ENCODE measurements at regions not wholly inside any gene's neighbourhood (a gene's known extent, or its start where the extent isn't known, plus 50 kb on each side); places are given as distances from the start of the nearest gene placed in this dataset.

DNA sequence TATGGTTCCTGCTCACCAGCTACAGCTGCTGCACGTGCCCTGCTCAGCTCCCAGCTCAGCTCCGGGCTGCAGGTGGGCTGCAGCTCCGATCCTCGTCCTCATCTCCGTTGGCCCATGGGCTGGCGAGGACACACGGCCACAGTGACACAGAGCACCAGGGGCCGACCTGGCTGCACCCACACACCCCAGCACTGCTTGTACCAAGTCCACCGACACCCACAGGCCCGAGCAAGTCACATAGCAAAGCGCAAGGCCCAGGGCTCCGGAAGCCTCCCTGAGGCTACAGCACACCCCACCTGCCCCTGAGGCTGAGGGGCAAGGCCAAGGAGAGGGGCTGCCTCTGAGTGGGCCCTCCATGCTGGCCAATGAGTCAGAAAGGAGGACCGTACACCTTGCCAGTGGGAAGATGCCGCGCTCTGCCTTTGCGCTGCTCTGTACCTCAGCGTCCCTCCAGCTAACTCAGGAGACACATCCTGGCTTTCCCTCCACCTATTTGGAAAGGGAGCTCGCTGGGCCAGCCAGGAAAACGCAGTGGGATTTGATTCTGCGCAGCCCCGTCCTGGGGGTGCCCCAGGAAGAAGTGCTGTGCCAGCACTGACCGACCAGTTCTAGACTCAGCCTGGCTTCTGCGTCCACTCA lies 124.8 kb downstream of the SIK1 start:
- no peak for FAIRE-seq
- TF ChIP-seq, protein P1, sequence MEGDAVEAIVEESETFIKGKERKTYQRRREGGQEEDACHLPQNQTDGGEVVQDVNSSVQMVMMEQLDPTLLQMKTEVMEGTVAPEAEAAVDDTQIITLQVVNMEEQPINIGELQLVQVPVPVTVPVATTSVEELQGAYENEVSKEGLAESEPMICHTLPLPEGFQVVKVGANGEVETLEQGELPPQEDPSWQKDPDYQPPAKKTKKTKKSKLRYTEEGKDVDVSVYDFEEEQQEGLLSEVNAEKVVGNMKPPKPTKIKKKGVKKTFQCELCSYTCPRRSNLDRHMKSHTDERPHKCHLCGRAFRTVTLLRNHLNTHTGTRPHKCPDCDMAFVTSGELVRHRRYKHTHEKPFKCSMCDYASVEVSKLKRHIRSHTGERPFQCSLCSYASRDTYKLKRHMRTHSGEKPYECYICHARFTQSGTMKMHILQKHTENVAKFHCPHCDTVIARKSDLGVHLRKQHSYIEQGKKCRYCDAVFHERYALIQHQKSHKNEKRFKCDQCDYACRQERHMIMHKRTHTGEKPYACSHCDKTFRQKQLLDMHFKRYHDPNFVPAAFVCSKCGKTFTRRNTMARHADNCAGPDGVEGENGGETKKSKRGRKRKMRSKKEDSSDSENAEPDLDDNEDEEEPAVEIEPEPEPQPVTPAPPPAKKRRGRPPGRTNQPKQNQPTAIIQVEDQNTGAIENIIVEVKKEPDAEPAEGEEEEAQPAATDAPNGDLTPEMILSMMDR (IDR thresholded peaks at IDR 0.05; ENCODE audit: insufficient read depth, missing control alignments), result no peak
- no peak for DNase-seq (ENCODE audit: insufficient read length, low spot score)

DNA sequence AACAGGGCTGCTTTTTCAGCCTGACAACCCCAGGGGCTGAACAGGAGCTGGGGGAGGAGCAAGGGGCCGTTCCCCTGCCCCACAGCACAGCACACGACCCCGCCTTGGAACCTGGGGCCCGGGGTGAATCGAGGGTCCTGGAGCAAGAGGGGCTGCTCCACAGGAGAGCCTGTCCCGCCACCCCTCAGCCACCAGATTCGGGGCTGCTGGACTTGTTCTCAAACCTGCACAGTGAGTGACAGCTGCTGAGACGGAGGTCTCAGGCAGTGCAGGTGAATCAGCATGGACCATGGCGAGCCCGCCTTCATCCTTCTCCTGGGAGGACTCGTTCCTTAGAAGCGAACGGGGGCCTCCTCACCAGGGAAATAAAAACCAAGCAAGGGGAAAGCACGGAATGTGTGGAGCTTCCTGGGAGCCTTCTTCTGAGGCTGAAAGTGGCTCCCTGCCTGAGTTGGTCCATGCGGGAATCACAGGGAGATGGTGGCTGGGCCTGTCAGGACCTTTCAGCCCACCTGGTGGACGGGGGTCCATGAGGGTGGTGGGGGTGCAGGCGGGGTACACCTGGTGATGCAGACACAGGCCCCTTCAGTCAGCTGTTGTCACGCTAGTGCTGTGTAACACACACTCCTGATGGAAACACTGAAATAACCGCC lies 125.4 kb downstream of the SIK1 start:
- FAIRE-seq (no peak), DNase-seq (ENCODE audit: insufficient read length, low spot score) (no peak)
- TF ChIP-seq, protein P1 (IDR thresholded peaks at IDR 0.05; ENCODE audit: insufficient read depth, missing control alignments), result no peak

GRCh38 chr21:43300496-43301408 lies 126.2 kb downstream of the SIK1 start:
- TF ChIP-seq, protein P1 (IDR thresholded peaks at IDR 0.05; ENCODE audit: insufficient read depth, missing control alignments), result no peak
- DNase-seq (ENCODE audit: insufficient read length, low spot score), result no peak
- no peak for FAIRE-seq

DNA sequence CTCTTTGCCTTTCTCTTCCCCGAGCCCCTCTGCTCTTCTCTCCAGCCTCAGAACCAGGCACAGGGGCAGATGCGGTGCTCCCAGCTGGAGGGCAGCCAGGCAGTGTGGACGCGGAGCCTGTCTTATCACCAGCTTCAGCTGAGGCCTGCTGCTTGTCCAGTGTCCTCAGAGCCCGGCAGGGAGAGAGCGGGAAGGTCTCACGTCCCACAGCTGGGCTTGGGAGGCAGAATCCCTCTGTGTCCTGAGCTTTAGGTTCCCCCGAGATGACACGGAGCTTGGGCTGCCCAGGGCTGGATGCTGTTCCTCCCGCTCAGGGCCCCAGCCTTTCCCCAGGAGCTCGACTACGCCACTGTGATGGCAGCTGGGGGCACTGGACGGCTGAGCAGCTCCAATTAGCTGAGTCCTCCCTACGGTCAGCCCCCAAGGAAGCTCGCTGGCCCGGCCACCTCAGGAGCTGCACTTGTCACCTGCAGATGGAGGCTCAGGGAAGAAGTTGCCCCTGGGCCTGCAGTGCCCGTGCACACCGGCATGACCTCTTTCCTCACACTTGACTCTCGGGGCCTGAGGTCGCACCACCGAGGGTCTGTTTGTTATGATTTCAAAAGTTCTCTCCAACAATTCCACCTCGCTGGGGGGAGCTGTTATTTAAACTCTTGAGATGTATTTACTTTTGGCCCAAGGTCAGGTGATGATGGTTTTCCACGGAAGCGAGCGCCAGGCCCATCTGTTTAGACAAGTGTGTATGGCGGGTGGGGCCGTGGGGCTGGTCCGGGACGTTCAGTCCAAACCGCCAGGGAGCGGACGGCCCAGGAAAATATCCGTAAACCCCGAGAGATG lies 127.3 kb downstream of the SIK1 start:
- DNase-seq (ENCODE audit: insufficient read length, low spot score) (no peak), FAIRE-seq (no peak)
- TF ChIP-seq, protein P1 (IDR thresholded peaks at IDR 0.05; ENCODE audit: insufficient read depth, missing control alignments), result no peak

DNA sequence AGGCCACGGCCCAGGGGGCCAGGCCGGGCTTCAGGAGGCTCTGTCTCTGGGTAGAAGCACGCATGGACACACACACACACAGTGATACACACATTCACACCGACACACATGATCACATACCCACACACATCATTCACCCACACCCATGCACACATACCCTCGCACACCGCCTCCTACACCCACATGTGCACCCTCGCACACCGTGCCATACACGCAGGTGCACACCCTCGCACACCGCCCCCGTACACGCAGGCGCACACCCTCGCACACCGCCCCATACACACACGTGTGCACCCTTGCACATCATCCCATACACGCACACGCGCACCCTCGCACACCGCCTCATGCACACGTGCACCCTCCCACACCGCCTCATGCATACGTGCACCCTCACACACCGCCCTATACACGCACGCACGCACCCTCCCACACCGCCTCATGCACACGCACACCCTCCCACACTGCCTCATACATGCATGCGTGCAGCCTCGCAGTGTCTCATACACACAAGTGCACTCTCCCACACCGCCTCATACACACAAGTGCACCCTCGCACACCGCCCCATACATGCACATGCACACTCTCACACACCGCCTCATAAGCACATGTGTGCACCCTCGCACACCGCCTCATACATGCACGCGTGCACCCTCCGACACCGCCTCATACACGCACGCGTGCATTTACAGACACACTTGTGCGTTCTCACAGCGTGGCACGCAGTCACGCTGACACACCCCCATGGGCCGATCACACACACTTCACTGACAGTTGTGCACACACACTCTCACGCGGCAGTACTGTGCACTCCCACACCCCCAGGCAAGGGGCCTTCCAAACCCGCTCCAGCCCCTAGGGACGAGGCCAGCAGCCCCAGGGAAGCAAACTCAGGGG lies 128.1 kb downstream of the SIK1 start:
- TF ChIP-seq, protein P1 (IDR thresholded peaks at IDR 0.05; ENCODE audit: insufficient read depth, missing control alignments), result no peak
- no peak for FAIRE-seq
- no peak for DNase-seq (ENCODE audit: insufficient read length, low spot score)

DNA sequence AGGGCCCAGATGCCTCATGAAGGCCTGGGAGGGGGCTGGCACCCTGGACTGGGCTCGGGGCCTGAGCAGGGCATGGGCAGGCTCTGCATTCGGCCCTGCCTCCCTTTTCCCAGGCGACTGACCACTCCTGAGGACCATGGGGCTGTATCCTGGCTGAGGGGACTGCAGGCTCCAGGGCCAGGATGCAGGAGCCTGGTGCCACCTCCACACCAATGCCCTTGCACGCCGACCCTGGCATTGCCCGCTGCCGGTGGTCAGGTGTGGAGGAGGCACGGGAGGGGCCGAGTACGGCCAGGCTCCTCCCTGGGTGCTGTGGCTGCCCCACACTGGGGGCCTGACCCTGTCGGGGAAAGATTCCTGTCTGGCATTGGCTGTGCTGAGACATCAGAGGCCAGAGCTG lies 128.9 kb downstream of the SIK1 start:
- TF ChIP-seq, protein P1 (IDR thresholded peaks at IDR 0.05; ENCODE audit: insufficient read depth, missing control alignments), result no peak
- FAIRE-seq, result no peak

More for the DNA sequence above, 128.9 kb downstream of the SIK1 start:
- no peak for DNase-seq (ENCODE audit: insufficient read length, low spot score)

Measured in D721Med (cell line).